Karpas-422 (cell line): ENCODE measurements at regions not wholly inside any gene's neighbourhood (a gene's known extent, or its start where the extent isn't known, plus 50 kb on each side); places are given as distances from the start of the nearest gene placed in this dataset.

Experiments
- DNase-seq: peaks from one replicate; pipeline ENCODE4 v3.0.0-alpha.2; 2015
- H2AFZ ChIP-seq: fragments of 200-600 bp; sonication (generic); 2 replicates; pipeline ENCODE4 v1.6.1; 2014; ENCODE audit warnings: antibody characterized with exemption, low read length, mixed read lengths
- H3K27ac ChIP-seq: fragments of 200-600 bp; sonication (generic); 2 replicates; pipeline ENCODE4 v1.5.1; 2014; ENCODE audit warnings: mild to moderate bottlenecking, low read length, moderate library complexity
- H3K27me3 ChIP-seq: fragments of 200-600 bp; sonication (generic); 2 replicates; pipeline ENCODE4 v1.6.1; 2014; ENCODE audit warnings: low read length, mixed read lengths
- H3K36me3 ChIP-seq: fragments of 200-600 bp; sonication (generic); 2 replicates; pipeline ENCODE4 v1.6.1; 2014; ENCODE audit warnings: low read length, mixed read lengths; ENCODE audit not compliant: insufficient read depth
- H3K4me1 ChIP-seq: fragments of 200-600 bp; sonication (generic); 2 replicates; pipeline ENCODE4 v1.6.1; 2014; ENCODE audit warnings: mild to moderate bottlenecking, low read length, mixed read lengths
- H3K4me2 ChIP-seq: fragments of 200-600 bp; sonication (generic); 2 replicates; pipeline ENCODE4 v1.6.1; 2014; ENCODE audit warnings: low read length, low read depth, mild to moderate bottlenecking; ENCODE audit not compliant: poor library complexity, severe bottlenecking
- H3K4me3 ChIP-seq: fragments of 200-600 bp; sonication (generic); 2 replicates; pipeline ENCODE4 v1.5.1; 2014; ENCODE audit warnings: mild to moderate bottlenecking, antibody characterized with exemption, low read length, mixed read lengths
- H3K79me2 ChIP-seq: fragments of 200-600 bp; sonication (generic); 2 replicates; pipeline ENCODE4 v1.6.1; 2014; ENCODE audit warnings: mild to moderate bottlenecking, low read length, mixed read lengths
- H3K9ac ChIP-seq: fragments of 200-600 bp; sonication (generic); 2 replicates; pipeline ENCODE4 v1.6.0; 2014; ENCODE audit warnings: low read length
- H3K9me2 ChIP-seq: fragments of 200-600 bp; sonication (generic), shearing (Covaris generic); replicated peaks from 2 replicates; pipeline ENCODE4 v1.6.0; 2014; ENCODE audit warnings: mild to moderate bottlenecking, low read length, moderate library complexity; ENCODE audit not compliant: insufficient read depth
- H3K9me3 ChIP-seq: fragments of 300-700, 200-600 bp; sonication (generic); 2 replicates; pipeline ENCODE4 v1.6.1; 2014; ENCODE audit warnings: low read length, mixed read lengths
- H4K20me1 ChIP-seq: fragments of 200-600 bp; sonication (generic); 2 replicates; pipeline ENCODE4 v1.6.1; 2014; ENCODE audit warnings: mild to moderate bottlenecking, antibody characterized with exemption, low read length, low read depth; ENCODE audit not compliant: insufficient read depth

- H4K20me1 ChIP-seq: no peaks in the 10 kb centered on the region
- no peak overlapping the region for H2AFZ ChIP-seq
- H3K27ac ChIP-seq: no peak overlapping the region
- H3K4me3 ChIP-seq: no peak overlapping the region
- H3K4me1 ChIP-seq: no peaks in the 10 kb centered on the region
- H3K36me3 ChIP-seq: no peaks in the 10 kb centered on the region
- no peaks in the 10 kb centered on the region for H3K27me3 ChIP-seq
- H3K9ac ChIP-seq: no peak overlapping the region
- no peak for DNase-seq
- H3K9me2 ChIP-seq: no peaks in the 10 kb centered on the region
- no peaks in the 10 kb centered on the region for H3K9me3 ChIP-seq
- no peak overlapping the region for H3K4me2 ChIP-seq
- no peaks in the 10 kb centered on the region for H3K79me2 ChIP-seq
Observed at GRCh38 chr5:62691946-62692345, 113.3 kb downstream of the LRRC70 start.

- Histone ChIP-seq H2AFZ (no peak overlapping the region), H3K4me2 (no peak overlapping the region)
Observed at GRCh38 chr5:62690421-62690820, 111.8 kb downstream of the LRRC70 start.

GRCh38 chr5:62689599-62690368 lies 111.2 kb downstream of the LRRC70 start:
- no peak for DNase-seq
- no peak overlapping the region for H3K27ac ChIP-seq
- H3K27me3 ChIP-seq: no peaks in the 10 kb centered on the region
- H3K4me2 ChIP-seq: no peak overlapping the region
- no peaks in the 10 kb centered on the region for H3K36me3 ChIP-seq
- H3K9me2 ChIP-seq: no peaks in the 10 kb centered on the region
- H3K9me3 ChIP-seq: no peaks in the 10 kb centered on the region
- no peak overlapping the region for H3K4me3 ChIP-seq
- H3K9ac ChIP-seq: no peak overlapping the region
- H2AFZ ChIP-seq: no peak overlapping the region
- H3K79me2 ChIP-seq: no peaks in the 10 kb centered on the region
- H3K4me1 ChIP-seq: no peaks in the 10 kb centered on the region
- no peaks in the 10 kb centered on the region for H4K20me1 ChIP-seq

More at GRCh38 chr5:62690421-62690820, 111.8 kb downstream of the LRRC70 start:
- Histone ChIP-seq H3K79me2 (no peaks in the 10 kb centered on the region), H3K27me3 (no peaks in the 10 kb centered on the region), H4K20me1 (no peaks in the 10 kb centered on the region), H3K36me3 (no peaks in the 10 kb centered on the region), H3K9me2 (no peaks in the 10 kb centered on the region), H3K27ac (no peak overlapping the region), H3K4me3 (no peak overlapping the region), H3K9ac (no peak overlapping the region), H3K9me3 (no peaks in the 10 kb centered on the region), H3K4me1 (no peaks in the 10 kb centered on the region)
- no peak for DNase-seq

- Histone ChIP-seq H4K20me1 (no peaks in the 10 kb centered on the region), H3K27me3 (no peaks in the 10 kb centered on the region), H3K9ac (no peak overlapping the region), H3K9me3 (no peaks in the 10 kb centered on the region), H3K4me2 (no peak overlapping the region), H3K27ac (no peak overlapping the region), H2AFZ (no peak overlapping the region), H3K4me1 (no peaks in the 10 kb centered on the region), H3K4me3 (no peak overlapping the region), H3K9me2 (no peaks in the 10 kb centered on the region), H3K79me2 (no peaks in the 10 kb centered on the region), H3K36me3 (no peaks in the 10 kb centered on the region)
- DNase-seq: no peak
Observed at GRCh38 chr5:62686692-62687091, 108.1 kb downstream of the LRRC70 start.

- Histone ChIP-seq H3K4me3 (no peak overlapping the region), H3K27me3 (no peaks in the 10 kb centered on the region), H3K36me3 (no peaks in the 10 kb centered on the region), H3K4me1 (no peaks in the 10 kb centered on the region), H3K4me2 (no peak overlapping the region), H3K9me3 (no peaks in the 10 kb centered on the region), H4K20me1 (no peaks in the 10 kb centered on the region), H2AFZ (no peak overlapping the region), H3K9ac (no peak overlapping the region), H3K27ac (no peak overlapping the region), H3K9me2 (no peaks in the 10 kb centered on the region), H3K79me2 (no peaks in the 10 kb centered on the region)
- no peak for DNase-seq
Observed at GRCh38 chr5:62685221-62685620, 106.6 kb downstream of the LRRC70 start.

- H3K36me3 ChIP-seq: no peaks in the 10 kb centered on the region
- H3K4me1 ChIP-seq: no peaks in the 10 kb centered on the region
- no peaks in the 10 kb centered on the region for H3K9me3 ChIP-seq
- no peak for DNase-seq
- H3K9me2 ChIP-seq: no peaks in the 10 kb centered on the region
- no peak overlapping the region for H3K9ac ChIP-seq
- no peak overlapping the region for H3K4me3 ChIP-seq
- H3K79me2 ChIP-seq: no peaks in the 10 kb centered on the region
- H3K4me2 ChIP-seq: no peak overlapping the region
- H2AFZ ChIP-seq: no peak overlapping the region
- no peaks in the 10 kb centered on the region for H4K20me1 ChIP-seq
- no peak overlapping the region for H3K27ac ChIP-seq
- H3K27me3 ChIP-seq: no peaks in the 10 kb centered on the region
Observed at GRCh38 chr5:62684310-62684709, 105.7 kb downstream of the LRRC70 start.

- DNase-seq: no peak
- H3K27me3 ChIP-seq: no peaks in the 10 kb centered on the region
- no peaks in the 10 kb centered on the region for H3K36me3 ChIP-seq
- H3K9ac ChIP-seq: no peak overlapping the region
- H2AFZ ChIP-seq: no peak overlapping the region
- H3K9me2 ChIP-seq: no peaks in the 10 kb centered on the region
- no peaks in the 10 kb centered on the region for H3K79me2 ChIP-seq
- no peaks in the 10 kb centered on the region for H3K9me3 ChIP-seq
- H3K4me3 ChIP-seq: no peak overlapping the region
- no peak overlapping the region for H3K27ac ChIP-seq
- no peaks in the 10 kb centered on the region for H3K4me1 ChIP-seq
- H4K20me1 ChIP-seq: no peaks in the 10 kb centered on the region
- H3K4me2 ChIP-seq: no peak overlapping the region
Observed at GRCh38 chr5:62682059-62682458, 103.4 kb downstream of the LRRC70 start.

GRCh38 chr5:62681117-62681850 lies 102.7 kb downstream of the LRRC70 start:
- H3K9ac ChIP-seq: no peak overlapping the region
- H2AFZ ChIP-seq: no peak overlapping the region
- no peak overlapping the region for H3K4me2 ChIP-seq
- no peaks in the 10 kb centered on the region for H3K9me3 ChIP-seq
- H4K20me1 ChIP-seq: no peaks in the 10 kb centered on the region
- no peaks in the 10 kb centered on the region for H3K79me2 ChIP-seq
- DNase-seq: no peak
- H3K4me3 ChIP-seq: no peak overlapping the region
- no peaks in the 10 kb centered on the region for H3K9me2 ChIP-seq
- no peaks in the 10 kb centered on the region for H3K4me1 ChIP-seq
- no peaks in the 10 kb centered on the region for H3K36me3 ChIP-seq
- no peak overlapping the region for H3K27ac ChIP-seq
- no peaks in the 10 kb centered on the region for H3K27me3 ChIP-seq
